IPS-20b (cell line): ENCODE measurements at regions not wholly inside any gene's neighbourhood (a gene's known extent, or its start where the extent isn't known, plus 50 kb on each side); places are given as distances from the start of the nearest gene placed in this dataset.

ENCODE experiments used
- H3K27ac ChIP-seq: one replicate; pipeline ENCODE4 v1.5.1; 2013; ENCODE audit warnings: low read length
- H3K27me3 ChIP-seq: 2 replicates; pipeline ENCODE4 v1.6.1; 2013; ENCODE audit warnings: mild to moderate bottlenecking, low read length, inconsistent platforms; ENCODE audit not compliant: insufficient read depth
- H3K36me3 ChIP-seq: 2 replicates; pipeline ENCODE4 v1.6.1; 2013; ENCODE audit warnings: low read depth, mild to moderate bottlenecking, inconsistent platforms, low read length, moderate library complexity; ENCODE audit not compliant: insufficient read depth
- H3K4me1 ChIP-seq: 2 replicates; pipeline ENCODE4 v1.6.1; 2013; ENCODE audit warnings: mild to moderate bottlenecking, control low read depth, inconsistent platforms, low read length, moderate library complexity; ENCODE audit not compliant: insufficient read depth
- H3K4me3 ChIP-seq: 2 replicates; pipeline ENCODE4 v1.5.1; 2013; ENCODE audit warnings: mild to moderate bottlenecking, low read length, inconsistent platforms
- H3K9ac ChIP-seq: 2 replicates; pipeline ENCODE4 v1.6.1; 2013; ENCODE audit warnings: low read depth, mild to moderate bottlenecking, inconsistent platforms, low read length, moderate library complexity
- H3K9me3 ChIP-seq: 2 replicates; pipeline ENCODE4 v1.6.1; 2013; ENCODE audit warnings: mild to moderate bottlenecking, low read depth, low read length, inconsistent platforms; ENCODE audit not compliant: insufficient read depth

DNA sequence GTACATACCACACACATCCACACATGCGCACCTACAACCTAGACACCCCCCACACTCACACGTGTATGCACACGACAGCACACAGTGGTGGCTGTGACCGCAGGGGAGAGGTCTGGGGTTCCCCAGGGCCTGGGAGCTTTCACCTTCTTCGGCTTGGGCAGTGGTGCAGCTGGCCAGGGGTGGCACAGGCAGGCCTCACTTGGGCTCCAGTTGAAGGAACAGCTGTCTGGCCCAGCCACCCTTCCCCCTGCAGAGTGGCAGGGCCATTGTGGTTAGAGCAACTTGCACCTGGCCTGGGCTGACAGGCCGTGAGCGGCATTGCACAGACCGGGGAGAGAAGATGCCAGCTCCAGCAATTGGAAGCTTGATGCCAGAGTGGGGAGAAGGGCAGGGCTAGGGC lies 114.5 kb upstream of the GSE1 start:
- Histone ChIP-seq H3K36me3 (no peaks in the 10 kb centered on the region), H3K4me3 (no peak overlapping the region), H3K9ac (no peak overlapping the region), H3K4me1 (no peaks in the 10 kb centered on the region), H3K9me3 (no peaks in the 10 kb centered on the region), H3K27ac (no peak overlapping the region), H3K27me3 (no peaks in the 10 kb centered on the region)

DNA sequence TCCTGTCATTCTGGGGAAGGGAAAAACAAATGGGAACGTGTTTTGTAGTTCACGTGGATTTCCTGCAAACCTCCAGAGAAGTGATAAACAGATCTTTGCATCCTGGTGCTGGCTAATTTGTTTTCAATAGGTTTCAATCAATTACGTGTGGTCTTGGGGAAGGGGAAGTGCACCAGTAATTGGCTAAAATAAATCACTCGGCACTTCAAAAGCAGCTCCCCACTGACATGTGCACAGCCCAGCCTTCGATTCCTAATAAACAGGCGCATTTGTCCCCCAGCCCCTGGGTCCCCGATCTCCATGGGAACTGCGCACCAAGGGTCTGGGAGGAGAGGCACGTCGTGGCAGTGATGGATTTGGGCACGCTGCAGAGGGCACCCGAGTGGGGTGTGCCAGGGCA lies 112.9 kb upstream of the GSE1 start:
- Histone ChIP-seq H3K4me1 (no peaks in the 10 kb centered on the region), H3K36me3 (no peaks in the 10 kb centered on the region), H3K4me3 (no peak overlapping the region), H3K27me3 (no peaks in the 10 kb centered on the region), H3K9me3 (no peaks in the 10 kb centered on the region), H3K9ac (no peak overlapping the region), H3K27ac (no peak overlapping the region)

DNA sequence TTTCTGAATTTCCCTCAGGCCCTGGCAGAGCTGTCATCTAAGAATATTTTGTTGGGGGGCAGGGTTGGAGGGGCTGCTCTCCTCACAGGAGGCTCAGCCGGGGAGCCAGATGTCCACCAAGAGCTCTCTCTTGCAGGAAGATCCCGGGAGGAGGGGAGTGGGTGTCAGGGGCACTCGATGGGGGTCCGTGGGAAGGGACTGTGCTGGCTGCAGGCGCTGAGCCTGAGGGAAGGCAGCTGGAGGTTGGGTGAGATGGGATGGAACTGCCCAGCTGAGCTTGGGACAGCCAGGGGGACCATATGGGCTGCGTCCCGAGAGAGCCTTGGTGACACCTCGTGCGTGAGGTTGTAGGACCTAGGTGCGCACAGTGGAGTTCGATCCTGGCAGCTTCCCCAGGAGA lies 111.2 kb upstream of the GSE1 start:
- Histone ChIP-seq H3K4me3 (no peak overlapping the region), H3K9ac (no peak overlapping the region), H3K27me3 (no peaks in the 10 kb centered on the region), H3K27ac (no peak overlapping the region), H3K4me1 (peaks cover 5% of the 10 kb centered on the region; the same call in 1 of the 2 replicates), H3K9me3 (no peaks in the 10 kb centered on the region), H3K36me3 (no peaks in the 10 kb centered on the region)

DNA sequence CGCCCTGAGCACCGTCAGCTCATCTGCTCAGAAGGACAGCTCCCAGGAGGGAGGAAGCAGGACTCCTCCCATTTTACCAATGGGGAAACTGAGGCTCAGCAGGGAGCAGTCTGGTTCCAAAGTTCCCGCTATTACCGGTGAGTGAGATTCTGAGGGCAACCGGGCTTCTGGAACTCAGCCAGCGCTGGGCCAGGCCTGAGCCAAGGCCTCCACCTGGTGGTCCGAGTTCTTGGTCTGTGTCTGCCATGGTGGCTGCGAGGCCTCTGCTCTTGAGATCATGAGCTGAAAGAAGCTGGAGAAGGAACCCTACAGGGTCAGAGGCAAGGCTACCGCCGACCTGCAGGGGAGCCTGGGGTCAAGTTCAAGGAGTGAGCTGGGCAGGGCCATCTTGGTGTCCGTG lies 110.8 kb upstream of the GSE1 start:
- no peaks in the 10 kb centered on the region for H3K36me3 ChIP-seq
- no peak overlapping the region for H3K4me3 ChIP-seq
- H3K4me1 ChIP-seq, result peaks cover 5% of the 10 kb centered on the region; the same call in 1 of the 2 replicates
- H3K9me3 ChIP-seq, result no peaks in the 10 kb centered on the region
- H3K9ac ChIP-seq, result no peak overlapping the region
- no peak overlapping the region for H3K27ac ChIP-seq
- no peaks in the 10 kb centered on the region for H3K27me3 ChIP-seq

DNA sequence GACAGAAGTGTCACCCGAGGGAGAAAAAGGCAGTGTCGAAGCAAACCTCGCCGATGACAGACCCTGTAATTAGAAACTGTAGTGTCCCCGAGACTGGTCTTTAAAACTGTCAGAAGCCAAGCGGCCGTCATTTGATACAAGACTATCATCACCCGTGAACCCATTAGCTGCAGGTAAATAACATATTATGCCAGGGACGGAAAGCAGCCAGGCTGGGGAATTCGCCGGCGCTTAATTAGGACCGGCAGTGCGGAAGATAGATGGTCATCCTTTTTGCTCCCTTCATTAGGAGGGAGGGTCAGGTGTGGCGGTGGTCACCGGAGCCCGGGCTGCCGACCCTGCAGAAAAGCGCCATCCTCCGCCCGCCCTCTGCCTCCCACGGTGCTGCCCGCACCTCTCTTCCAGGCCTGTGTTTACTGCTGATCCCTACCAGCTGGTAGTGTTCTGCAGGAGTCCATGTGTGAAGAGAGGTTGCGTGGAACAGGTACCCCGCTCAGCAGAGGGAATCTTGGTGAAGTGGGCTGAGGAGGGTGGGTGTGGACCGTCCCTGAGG lies 109.4 kb upstream of the GSE1 start:
- H3K36me3 ChIP-seq, result no peaks in the 10 kb centered on the region
- no peak overlapping the region for H3K27ac ChIP-seq
- no peaks in the 10 kb centered on the region for H3K9me3 ChIP-seq
- no peaks in the 10 kb centered on the region for H3K27me3 ChIP-seq
- no peak overlapping the region for H3K4me3 ChIP-seq
- no peak overlapping the region for H3K9ac ChIP-seq
- H3K4me1 ChIP-seq, result peaks cover 5% of the 10 kb centered on the region; the same call in 1 of the 2 replicates

DNA sequence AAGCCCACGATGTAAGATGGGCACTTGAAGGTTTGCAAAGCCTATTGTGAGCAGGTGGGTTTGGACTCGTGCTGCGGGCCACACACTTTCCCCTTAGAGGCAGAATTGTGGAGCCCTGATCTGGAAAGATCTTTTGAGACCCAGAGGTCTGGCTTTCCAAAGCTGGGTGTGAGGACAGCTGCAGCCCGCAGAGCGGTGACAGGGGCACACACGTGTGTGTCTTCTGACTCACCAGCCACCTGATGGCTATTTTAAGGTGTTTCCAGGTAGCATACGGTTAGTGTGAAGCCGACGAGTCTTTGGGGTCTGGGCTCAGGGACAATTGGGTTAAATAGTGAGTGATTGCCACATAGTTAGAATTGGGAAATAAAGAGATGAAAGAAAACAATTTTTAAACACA lies 108.9 kb upstream of the GSE1 start:
- no peak overlapping the region for H3K4me3 ChIP-seq

DNA sequence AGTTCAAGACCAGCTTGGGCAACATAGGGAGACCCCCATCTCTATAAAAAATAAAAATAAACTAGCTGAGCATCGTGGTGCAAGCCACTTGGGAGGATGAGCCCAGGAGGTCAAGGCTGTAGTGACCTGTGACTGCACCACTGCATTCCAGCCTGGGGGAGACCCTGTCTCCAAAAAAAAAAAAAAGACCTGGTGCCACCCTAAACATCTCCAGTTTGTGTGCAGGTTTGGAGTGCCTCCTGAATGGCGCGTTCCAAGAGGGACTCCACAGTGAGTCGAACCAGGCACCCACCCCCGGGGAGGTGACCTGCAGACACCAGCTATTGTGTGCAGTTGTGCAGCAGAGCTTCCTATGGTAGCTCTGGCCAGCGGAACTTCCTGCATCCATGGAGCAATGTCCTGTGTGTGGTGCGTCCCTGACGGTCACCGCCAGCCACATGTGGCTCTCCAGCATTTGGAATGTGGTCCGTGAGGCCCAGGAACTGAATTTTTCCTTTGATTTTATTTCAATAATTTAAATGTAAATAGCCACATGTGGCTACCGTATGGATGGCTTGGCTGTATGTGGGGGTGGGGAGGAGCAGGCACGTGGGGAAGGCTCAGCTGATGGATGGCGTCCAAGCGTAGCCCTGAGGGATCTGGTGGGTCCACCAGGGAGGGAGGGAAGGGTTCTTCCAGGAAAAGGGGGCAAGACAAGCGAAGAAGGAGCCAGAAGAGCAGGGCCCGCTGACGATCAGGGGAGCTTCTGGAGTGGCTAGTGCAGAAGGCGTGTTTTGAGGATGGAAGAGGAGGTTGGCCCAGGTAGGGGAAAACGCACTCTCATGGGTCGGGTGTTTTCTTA lies 107.1 kb upstream of the GSE1 start:
- Histone ChIP-seq H3K9ac (no peak overlapping the region), H3K36me3 (no peaks in the 10 kb centered on the region), H3K9me3 (no peaks in the 10 kb centered on the region), H3K27ac (no peak overlapping the region), H3K4me3 (no peak overlapping the region), H3K4me1 (peaks cover 5% of the 10 kb centered on the region; the same call in 1 of the 2 replicates), H3K27me3 (no peaks in the 10 kb centered on the region)

More for the DNA sequence above, 108.9 kb upstream of the GSE1 start:
- Histone ChIP-seq H3K9me3 (no peaks in the 10 kb centered on the region), H3K9ac (no peak overlapping the region), H3K36me3 (no peaks in the 10 kb centered on the region), H3K27ac (no peak overlapping the region), H3K4me1 (peaks cover 5% of the 10 kb centered on the region; the same call in 1 of the 2 replicates), H3K27me3 (no peaks in the 10 kb centered on the region)

DNA sequence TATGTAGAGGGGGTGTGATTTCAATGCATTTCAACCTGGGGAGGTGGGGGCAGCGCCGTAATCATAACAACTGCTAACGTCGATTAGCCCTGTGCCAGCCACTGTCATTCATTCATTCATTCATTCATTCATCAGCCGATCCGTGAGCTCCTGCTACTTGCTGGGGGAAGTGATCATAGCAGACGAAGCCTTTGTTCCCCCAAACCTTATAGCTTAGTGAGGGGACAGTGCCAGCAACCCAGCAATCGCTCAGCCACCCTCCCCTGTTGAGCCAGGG lies 106.5 kb upstream of the GSE1 start:
- no peak overlapping the region for H3K4me3 ChIP-seq
- H3K9ac ChIP-seq, result no peak overlapping the region
- no peaks in the 10 kb centered on the region for H3K9me3 ChIP-seq
- no peak overlapping the region for H3K27ac ChIP-seq
- H3K4me1 ChIP-seq, result peaks cover 5% of the 10 kb centered on the region; the same call in 1 of the 2 replicates
- H3K36me3 ChIP-seq, result no peaks in the 10 kb centered on the region
- no peaks in the 10 kb centered on the region for H3K27me3 ChIP-seq

DNA sequence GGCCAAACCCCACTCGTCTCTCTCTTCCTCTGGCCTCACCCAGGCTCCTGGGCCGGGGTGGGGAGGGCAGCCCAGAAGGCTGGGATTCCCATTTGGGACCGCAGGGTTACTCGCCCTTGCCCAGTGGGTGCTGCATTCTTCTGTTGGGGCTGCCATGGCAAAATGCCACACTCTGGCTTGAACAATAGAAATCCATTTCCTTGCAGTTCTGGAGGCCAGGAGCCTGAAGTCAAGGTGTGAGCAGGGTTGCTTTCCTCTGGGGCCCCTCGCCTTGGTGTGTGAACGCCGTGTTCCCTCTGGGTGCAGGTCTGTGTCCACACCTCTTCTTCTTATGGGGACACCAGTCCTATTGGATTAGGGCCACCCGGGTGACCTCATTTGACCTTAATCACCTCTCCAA lies 105.8 kb upstream of the GSE1 start:
- Histone ChIP-seq H3K27me3 (no peaks in the 10 kb centered on the region), H3K9ac (no peak overlapping the region), H3K27ac (no peak overlapping the region), H3K36me3 (no peaks in the 10 kb centered on the region), H3K9me3 (no peaks in the 10 kb centered on the region), H3K4me3 (no peak overlapping the region), H3K4me1 (peaks cover 5% of the 10 kb centered on the region; the same call in 1 of the 2 replicates)

DNA sequence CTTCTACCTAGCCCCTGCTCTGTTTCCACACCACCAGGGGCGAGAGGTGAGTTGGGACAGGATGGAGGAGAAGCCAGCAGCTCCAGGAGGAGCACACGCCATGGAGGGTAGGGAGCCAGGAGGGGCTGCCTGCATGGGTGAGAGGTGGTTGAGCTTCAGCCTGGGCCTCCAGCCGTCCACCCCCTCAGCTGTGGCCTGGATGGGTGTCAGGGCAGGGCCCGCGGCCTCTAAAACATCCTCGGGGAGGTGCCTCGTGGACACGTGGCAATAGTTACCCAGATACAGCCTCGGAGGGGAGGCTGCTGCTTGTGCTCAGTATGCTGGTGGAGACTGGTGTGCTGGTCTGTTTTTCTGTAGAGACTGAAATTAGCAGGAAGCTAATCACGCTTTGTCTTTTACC lies 104.7 kb upstream of the GSE1 start:
- Histone ChIP-seq H3K27me3 (no peaks in the 10 kb centered on the region), H3K9ac (no peak overlapping the region), H3K4me3 (no peak overlapping the region), H3K4me1 (peaks cover 5% of the 10 kb centered on the region; the same call in 1 of the 2 replicates), H3K9me3 (no peaks in the 10 kb centered on the region), H3K36me3 (no peaks in the 10 kb centered on the region), H3K27ac (no peak overlapping the region)

DNA sequence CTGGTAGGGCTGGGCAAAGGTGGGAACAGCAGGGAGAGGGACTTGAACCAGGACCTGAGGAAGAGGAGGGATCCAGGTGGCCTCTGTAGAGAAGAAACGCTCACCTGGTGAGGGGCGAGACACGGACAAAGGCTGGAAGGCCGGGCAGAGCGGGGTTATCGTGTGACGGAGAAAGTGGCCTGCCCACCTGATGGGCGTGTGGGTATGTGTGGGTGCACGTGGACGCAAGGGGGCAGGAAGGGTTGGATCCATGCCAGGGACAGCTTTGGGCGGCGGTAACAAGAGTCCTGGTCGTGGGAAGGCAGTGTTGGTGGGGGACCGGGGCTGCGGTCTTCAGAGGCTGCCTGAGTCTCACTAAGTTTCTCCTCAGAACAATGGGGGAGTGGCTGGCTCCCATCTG lies 104.1 kb upstream of the GSE1 start:
- H3K4me1 ChIP-seq, result peaks cover 5% of the 10 kb centered on the region; the same call in 1 of the 2 replicates
- H3K27me3 ChIP-seq, result no peaks in the 10 kb centered on the region
- no peaks in the 10 kb centered on the region for H3K36me3 ChIP-seq
- no peaks in the 10 kb centered on the region for H3K9me3 ChIP-seq
- H3K27ac ChIP-seq, result no peak overlapping the region
- H3K9ac ChIP-seq, result no peak overlapping the region
- H3K4me3 ChIP-seq, result no peak overlapping the region

DNA sequence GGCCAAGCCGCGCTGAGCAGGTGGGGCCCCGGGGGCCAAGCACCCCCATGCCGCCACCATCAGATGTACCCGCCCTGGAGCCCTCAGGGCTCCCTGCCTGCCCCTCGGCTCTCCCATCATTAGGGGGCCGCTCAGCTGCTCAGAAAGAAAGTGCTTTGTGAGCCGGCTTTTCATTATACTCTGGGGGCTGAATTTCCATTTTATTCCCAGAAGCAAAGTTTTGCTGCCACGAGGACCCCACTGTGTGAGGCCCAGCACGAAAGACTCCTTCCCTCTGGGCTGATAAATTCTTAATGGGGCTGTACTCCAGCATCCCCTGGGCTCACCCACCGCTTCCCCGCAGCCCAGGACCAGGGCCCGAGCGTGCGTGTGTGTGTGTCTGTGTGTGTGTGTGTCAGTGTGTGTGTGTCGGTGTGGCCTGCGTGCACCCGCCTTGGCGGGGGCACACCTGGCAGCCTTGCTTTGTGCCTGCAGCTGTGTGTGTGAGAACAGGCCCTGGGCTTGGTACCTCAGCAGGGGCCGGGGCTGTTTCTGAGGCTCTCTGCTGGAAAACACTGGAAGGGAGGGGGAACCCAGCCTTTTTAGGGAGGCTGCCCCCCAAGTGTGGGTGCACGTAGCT lies 103.0 kb upstream of the GSE1 start:
- no peaks in the 10 kb centered on the region for H3K27me3 ChIP-seq
- H3K27ac ChIP-seq, result no peak overlapping the region
- H3K9ac ChIP-seq, result no peak overlapping the region
- H3K9me3 ChIP-seq, result no peaks in the 10 kb centered on the region
- H3K4me1 ChIP-seq, result peaks cover 12% of the 10 kb centered on the region
- H3K4me3 ChIP-seq, result no peak overlapping the region
- no peaks in the 10 kb centered on the region for H3K36me3 ChIP-seq
